GM18951 (cell line): ENCODE measurements at regions not wholly inside any gene's neighbourhood (a gene's known extent, or its start where the extent isn't known, plus 50 kb on each side); places are given as distances from the start of the nearest gene placed in this dataset.

Experiments
- POLR2A ChIP-seq: IDR thresholded peaks from 4 replicates; pipeline ENCODE4 v1.6.1; 2011; ENCODE audit warnings: mild to moderate bottlenecking; ENCODE audit not compliant: insufficient read length, insufficient read depth; ENCODE audit errors: extremely low read depth
- in situ Hi-C: fragments of 300-500 bp; cut with MboI; formaldehyde crosslinking; loops from one replicate; pipeline ENCODE4 v1.12.0; 2022; ENCODE audit warnings: low sequenced_read_pairs, mixed read lengths, inconsistent platforms; ENCODE audit not compliant: unreplicated experiment

- in situ Hi-C loops, result loop anchor here (10.0 kb wide), 1 partner anchor 760 kb away; no protein-coding TSS in a partner anchor
These were observed 2142.4 kb upstream of the DEFB115 start for GRCh38 chr20:29115097-29115496.

- in situ Hi-C loops, result loop anchor here (10.0 kb wide), 1 partner anchor 756 kb away; no protein-coding TSS in a partner anchor
- TF ChIP-seq POLR2A, result no peak
These were observed 2138.3 kb upstream of the DEFB115 start for GRCh38 chr20:29119141-29119540.

- in situ Hi-C loops, result loop anchor here (5.0 to 10.0 kb wide), 2 partner anchors 755 to 1303 kb away; no protein-coding TSS in a partner anchor
These were observed 2137.8 kb upstream of the DEFB115 start for GRCh38 chr20:29119684-29120083.

GRCh38 chr20:29120088-29120487 lies 2137.4 kb upstream of the DEFB115 start:
- in situ Hi-C loops, result loop anchor here (5.0 kb wide), 1 partner anchor 1302 kb away; no protein-coding TSS in a partner anchor

GRCh38 chr20:29120575-29120974 lies 2136.9 kb upstream of the DEFB115 start:
- in situ Hi-C loops, result loop anchor here (5.0 kb wide), 1 partner anchor 1302 kb away; no protein-coding TSS in a partner anchor

GRCh38 chr20:29122784-29123183 lies 2134.7 kb upstream of the DEFB115 start:
- in situ Hi-C loops, result loop anchor here (5.0 kb wide), 1 partner anchor 1300 kb away; no protein-coding TSS in a partner anchor

GRCh38 chr20:29123861-29124260 lies 2133.6 kb upstream of the DEFB115 start:
- no peak for TF ChIP-seq POLR2A
- in situ Hi-C loops, result loop anchor here (5.0 kb wide), 1 partner anchor 1298 kb away; no protein-coding TSS in a partner anchor
